Caco-2 (cell line): ENCODE measurements at regions not wholly inside any gene's neighbourhood (a gene's known extent, or its start where the extent isn't known, plus 50 kb on each side); places are given as distances from the start of the nearest gene placed in this dataset.

Source experiments
- BruUV-seq: library from RNA; stranded (reverse); fragments of 400-500 nt; replicated peaks from 2 replicates; lab custom pipeline; 2021; lab: Mats Ljungman, UMichigan
- CTCF ChIA-PET: fragments of 300-600 bp; sonication (Branson Sonifier 250); formaldehyde crosslinking; loops from one replicate; lab custom pipeline; 2022; ENCODE audit warnings: antibody characterized with exemption; lab: Charles Lee
- POLR2A ChIA-PET: fragments of 300-600 bp; sonication (Branson Sonifier 250); formaldehyde crosslinking; loops from one replicate; lab custom pipeline; 2022; ENCODE audit warnings: antibody characterized with exemption; lab: Charles Lee
- DNase-seq, 2 experiments: peaks; one replicate each; pipeline versions ENCODE4 v3.0.0 to v3.0.0-alpha.2; 2020 to 2022
- H3K27me3 ChIP-seq: replicated peaks from 2 replicates; pipeline ENCODE4 v1.6.0; 2011; ENCODE audit warnings: low read length; ENCODE audit not compliant: control insufficient read depth, insufficient read depth
- H3K36me3 ChIP-seq: 2 replicates; pipeline ENCODE4 v1.5.1; 2011; ENCODE audit warnings: low read length; ENCODE audit not compliant: control insufficient read depth, insufficient read depth
- H3K4me1 ChIP-seq: fragments of 250-450 bp; sonication (Bioruptor Pico); 2 replicates; pipeline ENCODE4 v1.5.1; 2020; ENCODE audit warnings: mild to moderate bottlenecking
- H3K4me3 ChIP-seq: 2 replicates; pipeline ENCODE4 v1.5.1; 2011; ENCODE audit warnings: low read depth, mild to moderate bottlenecking, control low read depth, low read length
- H3K9me3 ChIP-seq: fragments of 250-450 bp; sonication (Bioruptor Pico); 2 replicates; pipeline ENCODE4 v1.5.1; 2020; ENCODE audit warnings: mild to moderate bottlenecking, moderate library complexity
- H3K27ac Mint-ChIP-seq: one replicate; pipeline ENCODE4 v1.8.0; 2022; ENCODE audit warnings: mixed read lengths; ENCODE audit not compliant: unreplicated experiment
- H3K27me3 Mint-ChIP-seq: one replicate; pipeline ENCODE4 v1.8.0; 2022; ENCODE audit warnings: mixed read lengths; ENCODE audit not compliant: insufficient read depth, unreplicated experiment
- H3K36me3 Mint-ChIP-seq: one replicate; pipeline ENCODE4 v1.8.0; 2022; ENCODE audit warnings: mild to moderate bottlenecking, mixed read lengths; ENCODE audit not compliant: insufficient read depth, unreplicated experiment
- H3K4me1 Mint-ChIP-seq: one replicate; pipeline ENCODE4 v1.8.0; 2022; ENCODE audit warnings: low read depth, mixed read lengths; ENCODE audit not compliant: unreplicated experiment
- H3K4me3 Mint-ChIP-seq: one replicate; pipeline ENCODE4 v1.8.0; 2022; ENCODE audit warnings: mild to moderate bottlenecking, moderate library complexity, mixed read lengths; ENCODE audit not compliant: unreplicated experiment
- H3K9me3 Mint-ChIP-seq: one replicate; pipeline ENCODE4 v1.8.0; 2022; ENCODE audit warnings: mixed read lengths; ENCODE audit not compliant: unreplicated experiment
- CTCF ChIP-seq, 2 experiments: fragments of 200-600 bp in 1 of 2; IDR thresholded peaks; 1 replicate in 1 of 2; 2 replicates in 1 of 2; pipeline versions ENCODE4 v1.5.1 to v1.8.0; 2011 to 2022; ENCODE audit warnings: antibody characterized with exemption in 1 of 2, control low read depth in 1 of 2, inconsistent platforms in 1 of 2, low read depth in 1 of 2, low read length in 1 of 2, mild to moderate bottlenecking in 1 of 2, moderate library complexity in 1 of 2; ENCODE audit not compliant: insufficient read depth in 1 of 2, severe bottlenecking in 1 of 2, unreplicated experiment in 1 of 2
- intact Hi-C: fragments of 100-400 bp; cut with micrococcal nuclease; formaldehyde crosslinking; loops from one replicate; pipeline ENCODE4 v1.10.0; 2022; ENCODE audit not compliant: unreplicated experiment

- TF ChIP-seq CTCF (IDR thresholded peaks at IDR 0.05; ENCODE audit: insufficient read depth in 1 of 2, low read depth in 1 of 2, low read length in 1 of 2, severe bottlenecking in 1 of 2, unreplicated experiment in 1 of 2): no peak
- no peak overlapping the region for H3K4me3 ChIP-seq
- no peaks in the 10 kb centered on the region for H3K27me3 Mint-ChIP-seq
- H3K36me3 ChIP-seq: no peaks in the 10 kb centered on the region
- no peaks in the 10 kb centered on the region for H3K27me3 ChIP-seq
- no peak overlapping the region for H3K4me3 Mint-ChIP-seq
- no TSS peak for BruUV-seq
- H3K4me1 Mint-ChIP-seq: peaks cover 13% of the 10 kb centered on the region
- no peak overlapping the region for H3K27ac Mint-ChIP-seq
- H3K9me3 Mint-ChIP-seq: no peaks in the 10 kb centered on the region
- intact Hi-C loops: no loop called here
- no peak for DNase-seq
- ChIA-PET POLR2A (no interaction called here), CTCF (no interaction called here)
- peaks cover 6% of the 10 kb centered on the region for H3K36me3 Mint-ChIP-seq
- H3K4me1 ChIP-seq: peaks cover 27% of the 10 kb centered on the region
- no peaks in the 10 kb centered on the region for H3K9me3 ChIP-seq
These were observed 88.9 kb downstream of the CCR1 start for GRCh38 chr3:46119253-46119652.

GRCh38 chr3:46116996-46117395 lies 89.7 kb upstream of the XCR1 start:
- Mint-ChIP-seq H3K27ac (peak overlapping the region; percentile 7), H3K27me3 (no peaks in the 10 kb centered on the region), H3K4me3 (no peak overlapping the region), H3K4me1 (peaks cover 21% of the 10 kb centered on the region), H3K36me3 (peaks cover 15% of the 10 kb centered on the region), H3K9me3 (no peaks in the 10 kb centered on the region)
- DNase-seq: no peak
- TF ChIP-seq CTCF (IDR thresholded peaks at IDR 0.05; ENCODE audit: insufficient read depth in 1 of 2, low read depth in 1 of 2, low read length in 1 of 2, severe bottlenecking in 1 of 2, unreplicated experiment in 1 of 2): no peak
- intact Hi-C loops: no loop called here
- POLR2A ChIA-PET: no interaction called here
- no peaks in the 10 kb centered on the region for H3K36me3 ChIP-seq
- no TSS peak for BruUV-seq
- H3K27me3 ChIP-seq: no peaks in the 10 kb centered on the region
- H3K4me3 ChIP-seq: no peak overlapping the region
- no peaks in the 10 kb centered on the region for H3K9me3 ChIP-seq
- CTCF ChIA-PET: no interaction called here
- peaks cover 38% of the 10 kb centered on the region for H3K4me1 ChIP-seq

GRCh38 chr3:46114323-46114988 lies 87.2 kb upstream of the XCR1 start:
- Mint-ChIP-seq H3K27me3 (no peaks in the 10 kb centered on the region), H3K27ac (peak overlapping the region; percentile 93), H3K4me1 (peaks cover 21% of the 10 kb centered on the region), H3K4me3 (peak overlapping the region; percentile 23), H3K9me3 (no peaks in the 10 kb centered on the region), H3K36me3 (peaks cover 15% of the 10 kb centered on the region)
- no peak overlapping the region for H3K4me3 ChIP-seq
- DNase-seq: peak; percentile 51 to 61
- no peak for TF ChIP-seq CTCF (IDR thresholded peaks at IDR 0.05; ENCODE audit: insufficient read depth in 1 of 2, low read depth in 1 of 2, low read length in 1 of 2, severe bottlenecking in 1 of 2, unreplicated experiment in 1 of 2)
- peaks cover 38% of the 10 kb centered on the region for H3K4me1 ChIP-seq
- no TSS peak for BruUV-seq
- no peaks in the 10 kb centered on the region for H3K36me3 ChIP-seq
- intact Hi-C loops: loop anchor here (1.0 kb wide), 1 partner anchor 49 kb away; no protein-coding TSS in a partner anchor
- H3K27me3 ChIP-seq: no peaks in the 10 kb centered on the region
- H3K9me3 ChIP-seq: no peaks in the 10 kb centered on the region; the same call in 1 of the 2 replicates
- POLR2A ChIA-PET: no interaction called here
- CTCF ChIA-PET: no interaction called here
